Activated CD4-positive, alpha-beta memory T cell treated with anti-CD3 and anti-CD28 coated beads for 36 hours (primary cell): ENCODE measurements at regions not wholly inside any gene's neighbourhood (a gene's known extent, or its start where the extent isn't known, plus 50 kb on each side); places are given as distances from the start of the nearest gene placed in this dataset.

Experiments
- CTCF ChIA-PET: fragments of 350-600 bp; sonication (Branson Sonifier 250); formaldehyde crosslinking; loops from one replicate; lab custom pipeline; 2021; ENCODE audit warnings: antibody characterized with exemption, inconsistent platforms; lab: Charles Lee
- POLR2A ChIA-PET: fragments of 350-600 bp; sonication (Branson Sonifier 250); formaldehyde crosslinking; loops from one replicate; lab custom pipeline; 2021; ENCODE audit warnings: antibody characterized with exemption; lab: Charles Lee
- DNase-seq: peaks from one replicate; pipeline ENCODE4 v3.0.0-alpha.2; 2020
- H3K27ac Mint-ChIP-seq: one replicate; pipeline ENCODE4 v1.8.0; 2021; ENCODE audit warnings: mixed read lengths
- H3K27me3 Mint-ChIP-seq: one replicate; pipeline ENCODE4 v1.8.0; 2021; ENCODE audit warnings: mixed read lengths
- H3K36me3 Mint-ChIP-seq: one replicate; pipeline ENCODE4 v1.8.0; 2021; ENCODE audit warnings: mixed read lengths
- H3K4me1 Mint-ChIP-seq: one replicate; pipeline ENCODE4 v1.8.0; 2021; ENCODE audit warnings: low read depth, mixed read lengths
- H3K4me3 Mint-ChIP-seq: one replicate; pipeline ENCODE4 v1.8.0; 2021; ENCODE audit warnings: mild to moderate bottlenecking, mixed read lengths
- H3K9me3 Mint-ChIP-seq: one replicate; pipeline ENCODE4 v1.8.0; 2021; ENCODE audit warnings: mixed read lengths
- intact Hi-C: fragments of 100-400 bp; cut with micrococcal nuclease; formaldehyde crosslinking; loops from one replicate; pipeline ENCODE4 v1.15.1; 2023

DNA sequence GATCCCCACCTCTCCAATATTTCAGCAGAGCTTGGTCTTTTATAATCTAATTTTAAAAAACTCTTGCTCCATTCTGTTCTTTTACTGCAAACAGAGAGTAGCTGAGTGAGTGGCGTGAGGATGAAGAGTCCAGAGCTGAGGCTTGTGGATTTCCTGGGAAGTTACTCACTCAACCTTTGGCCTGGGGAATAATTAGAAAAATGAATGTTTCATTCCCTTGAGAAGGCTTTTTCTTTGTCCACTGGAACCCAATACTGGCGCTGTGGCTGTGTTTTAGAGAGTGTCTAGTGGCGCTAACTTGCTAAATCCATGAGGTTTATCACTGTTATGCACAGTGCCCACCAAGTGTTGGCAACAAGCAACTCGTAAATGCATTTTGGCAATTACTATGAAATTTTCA, 251.5 kb downstream of the HIVEP2 start:
- Mint-ChIP-seq H3K27ac (no peak overlapping the region), H3K36me3 (no peaks in the 10 kb centered on the region), H3K4me1 (peaks cover 15% of the 10 kb centered on the region), H3K9me3 (no peaks in the 10 kb centered on the region), H3K4me3 (no peak overlapping the region), H3K27me3 (no peaks in the 10 kb centered on the region)
- POLR2A ChIA-PET: no interaction called here
- DNase-seq: no peak
- CTCF ChIA-PET: interaction anchor here (0.7 to 3.2 kb wide), 15 partner anchors 10 to 733 kb away, joined by 3 to 93 read pairs (median 5); no protein-coding TSS in a partner anchor
- intact Hi-C loops: loop anchor here (1.0 to 5.0 kb wide), 9 partner anchors 74 to 734 kb away; no protein-coding TSS in a partner anchor

DNA sequence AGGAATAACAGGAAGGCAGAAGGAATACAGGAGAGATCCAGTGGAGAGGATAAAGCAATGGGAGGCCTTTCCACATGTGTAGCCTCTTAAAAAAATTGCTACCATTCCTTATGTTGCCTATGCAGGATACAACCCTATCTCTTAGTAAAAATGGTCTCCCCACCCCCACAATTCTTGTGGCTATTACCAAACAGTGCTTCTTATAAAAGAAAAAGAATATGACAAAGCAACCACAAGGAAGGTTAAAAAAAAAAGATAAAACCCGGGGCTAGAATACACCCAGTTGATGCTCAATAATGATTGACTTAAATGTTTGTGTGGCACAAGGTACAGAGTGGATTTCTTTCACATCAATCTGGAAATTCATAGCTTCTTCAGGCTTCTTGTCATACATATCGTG, 250.9 kb downstream of the HIVEP2 start:
- intact Hi-C loops: loop anchor here (5.0 kb wide), 5 partner anchors 73 to 248 kb away; no protein-coding TSS in a partner anchor
- no peaks in the 10 kb centered on the region for H3K9me3 Mint-ChIP-seq
- no peaks in the 10 kb centered on the region for H3K27me3 Mint-ChIP-seq
- CTCF ChIA-PET: interaction anchor here (0.7 to 3.2 kb wide), 12 partner anchors 14 to 741 kb away, joined by 3 to 93 read pairs (median 5); no protein-coding TSS in a partner anchor
- H3K4me1 Mint-ChIP-seq: peaks cover 15% of the 10 kb centered on the region
- POLR2A ChIA-PET: no interaction called here
- DNase-seq: no peak
- H3K4me3 Mint-ChIP-seq: no peak overlapping the region
- H3K27ac Mint-ChIP-seq: no peak overlapping the region
- H3K36me3 Mint-ChIP-seq: no peaks in the 10 kb centered on the region

DNA sequence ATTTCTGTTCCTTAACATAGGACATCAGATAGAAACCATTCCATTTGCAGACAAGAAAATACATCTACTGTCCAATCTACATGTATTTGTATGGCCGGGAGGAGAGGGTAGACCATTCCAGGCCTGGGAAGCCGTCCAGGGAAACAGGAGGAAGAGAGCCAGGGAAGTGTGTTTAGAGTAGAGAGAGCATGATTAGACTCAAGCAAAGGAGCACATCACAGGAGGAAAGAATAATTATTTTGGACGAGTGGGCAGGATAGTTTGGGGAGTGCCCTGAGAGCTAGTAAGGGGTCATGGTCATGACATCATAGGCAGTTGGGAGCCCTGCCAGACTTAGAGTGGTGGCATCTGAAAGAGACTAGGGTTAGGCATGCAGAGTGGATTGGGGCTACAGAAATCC, 250.0 kb downstream of the HIVEP2 start:
- Mint-ChIP-seq H3K36me3 (no peaks in the 10 kb centered on the region), H3K9me3 (no peaks in the 10 kb centered on the region), H3K27me3 (no peaks in the 10 kb centered on the region), H3K4me3 (no peak overlapping the region), H3K4me1 (peaks cover 15% of the 10 kb centered on the region), H3K27ac (no peak overlapping the region)
- ChIA-PET CTCF (no interaction called here), POLR2A (no interaction called here)
- intact Hi-C loops: no loop called here
- no peak for DNase-seq

DNA sequence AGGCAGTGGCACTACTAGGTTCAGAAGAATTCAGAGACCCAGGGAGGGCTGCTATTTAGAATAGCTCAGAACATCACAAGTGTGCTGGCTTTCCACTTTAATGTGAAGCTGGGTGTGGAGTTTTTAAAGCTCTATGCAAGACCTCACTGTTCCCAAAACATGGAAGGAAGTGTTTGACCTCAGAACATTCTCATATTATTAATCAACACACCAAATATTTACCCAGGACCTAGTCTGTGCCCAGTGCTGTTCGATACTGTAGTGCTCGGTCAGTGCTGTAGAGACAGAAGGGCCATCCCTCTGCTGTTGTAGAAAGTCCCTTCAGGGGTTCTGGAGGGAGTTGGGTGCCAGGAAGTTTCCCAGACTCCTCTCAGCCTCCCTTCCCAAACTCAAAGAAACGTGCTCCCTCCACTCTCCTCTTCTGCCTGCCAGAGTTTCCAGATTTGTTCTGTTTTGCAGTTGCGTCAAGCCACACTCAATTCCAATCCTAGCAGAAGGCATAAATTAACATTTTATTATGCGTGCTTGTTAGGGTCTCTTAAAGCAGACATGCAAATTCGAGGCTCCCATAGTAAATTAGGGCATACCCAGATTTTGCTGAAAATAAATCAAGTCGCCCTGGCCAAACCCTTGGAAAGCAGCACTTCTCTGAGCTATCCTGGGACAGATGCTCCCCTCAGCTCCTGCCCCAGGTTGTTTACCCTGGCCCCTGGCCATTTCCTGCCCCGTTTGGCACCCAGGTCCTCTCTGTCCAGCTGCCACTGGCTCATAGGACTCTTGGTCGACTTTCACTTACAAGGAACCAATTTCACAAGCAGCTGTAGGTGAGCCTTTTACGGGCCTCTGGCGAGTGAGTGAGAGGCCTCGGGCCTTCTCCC, 248.6 kb downstream of the HIVEP2 start:
- H3K27me3 Mint-ChIP-seq: no peaks in the 10 kb centered on the region
- H3K9me3 Mint-ChIP-seq: no peaks in the 10 kb centered on the region
- intact Hi-C loops: no loop called here
- ChIA-PET POLR2A (no interaction called here), CTCF (interaction anchor here (0.6 to 3.4 kb wide), 5 partner anchors 192 to 642 kb away, joined by 3 to 17 read pairs (median 3); no protein-coding TSS in a partner anchor)
- H3K4me3 Mint-ChIP-seq: no peak overlapping the region
- H3K36me3 Mint-ChIP-seq: no peaks in the 10 kb centered on the region
- H3K27ac Mint-ChIP-seq: no peak overlapping the region
- peaks cover 15% of the 10 kb centered on the region for H3K4me1 Mint-ChIP-seq
- DNase-seq: no peak

DNA sequence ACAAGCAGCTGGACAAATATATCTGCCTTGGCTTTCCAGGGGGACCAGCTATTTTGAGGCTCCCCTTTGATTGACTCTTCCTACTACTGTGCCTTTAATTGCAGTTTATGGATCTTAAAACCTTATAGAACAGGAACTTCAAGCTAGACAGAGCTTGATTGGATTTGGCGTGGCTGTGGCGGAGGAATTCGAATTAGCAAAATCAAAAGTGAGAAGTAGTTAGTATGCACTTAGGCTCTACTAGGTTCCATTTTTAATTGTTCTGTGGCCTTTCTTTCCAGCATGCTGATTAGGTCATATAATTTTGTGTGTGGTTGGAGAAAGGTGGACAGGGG, 248.0 kb downstream of the HIVEP2 start:
- no peak for DNase-seq
- ChIA-PET POLR2A (no interaction called here), CTCF (interaction anchor here (0.6 to 3.4 kb wide), 4 partner anchors 192 to 331 kb away, joined by 3 to 17 read pairs (median 4); no protein-coding TSS in a partner anchor)
- Mint-ChIP-seq H3K9me3 (no peaks in the 10 kb centered on the region), H3K27ac (no peak overlapping the region), H3K27me3 (no peaks in the 10 kb centered on the region), H3K4me3 (no peak overlapping the region), H3K36me3 (no peaks in the 10 kb centered on the region), H3K4me1 (peaks cover 15% of the 10 kb centered on the region)
- intact Hi-C loops: no loop called here

DNA sequence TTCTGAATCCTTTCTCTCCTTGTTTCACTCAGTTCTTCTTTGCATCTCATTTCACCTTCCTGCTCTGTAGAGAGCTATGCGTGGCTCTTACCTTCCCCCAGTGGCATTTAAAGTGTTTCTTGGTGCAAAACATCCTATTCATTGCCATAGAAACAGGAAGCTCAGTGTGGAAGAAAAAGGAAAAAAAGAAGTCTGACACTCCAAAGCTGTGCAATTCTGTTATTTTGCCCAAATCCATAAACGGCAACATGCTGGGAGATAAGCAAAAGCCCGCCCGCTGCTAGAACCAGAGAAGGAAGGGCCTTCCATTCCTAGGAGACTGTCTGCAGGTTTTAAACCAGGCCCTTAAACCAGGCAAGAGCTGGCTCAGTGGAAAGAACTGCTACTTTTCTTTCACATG, 247.1 kb downstream of the HIVEP2 start:
- ChIA-PET CTCF (interaction anchor here (0.9 to 3.4 kb wide), 2 partner anchors 18 to 329 kb away, joined by 3 to 17 read pairs; no protein-coding TSS in a partner anchor), POLR2A (no interaction called here)
- Mint-ChIP-seq H3K4me3 (no peak overlapping the region), H3K27me3 (no peaks in the 10 kb centered on the region), H3K36me3 (no peaks in the 10 kb centered on the region), H3K4me1 (peaks cover 13% of the 10 kb centered on the region), H3K9me3 (no peaks in the 10 kb centered on the region), H3K27ac (no peak overlapping the region)
- intact Hi-C loops: no loop called here
- DNase-seq: no peak

DNA sequence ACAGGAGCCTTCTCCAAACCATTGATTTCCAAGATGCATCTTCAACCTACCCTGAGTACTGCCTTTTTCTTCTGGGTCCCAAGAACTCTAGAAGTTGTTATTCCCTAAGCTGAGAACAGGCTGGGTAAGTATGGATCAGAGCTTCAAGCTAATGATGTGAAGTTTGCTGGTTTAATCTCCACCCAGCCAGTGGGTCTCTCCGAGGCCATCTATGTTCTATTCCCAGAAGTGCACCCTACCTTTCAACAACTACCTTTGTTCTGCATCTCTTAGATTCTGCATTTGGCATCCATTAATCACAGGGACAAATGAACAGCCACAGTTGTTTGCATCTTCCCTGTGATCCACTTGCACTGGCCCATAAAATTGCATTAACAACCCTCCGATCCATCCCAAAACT, 246.2 kb downstream of the HIVEP2 start:
- ChIA-PET POLR2A (no interaction called here), CTCF (interaction anchor here (0.9 to 3.4 kb wide), 3 partner anchors 17 to 328 kb away, joined by 3 to 17 read pairs (median 3); no protein-coding TSS in a partner anchor)
- no peaks in the 10 kb centered on the region for H3K9me3 Mint-ChIP-seq
- H3K4me3 Mint-ChIP-seq: no peak overlapping the region
- H3K27ac Mint-ChIP-seq: no peak overlapping the region
- peaks cover 8% of the 10 kb centered on the region for H3K4me1 Mint-ChIP-seq
- no peaks in the 10 kb centered on the region for H3K36me3 Mint-ChIP-seq
- intact Hi-C loops: no loop called here
- DNase-seq: no peak
- no peaks in the 10 kb centered on the region for H3K27me3 Mint-ChIP-seq

DNA sequence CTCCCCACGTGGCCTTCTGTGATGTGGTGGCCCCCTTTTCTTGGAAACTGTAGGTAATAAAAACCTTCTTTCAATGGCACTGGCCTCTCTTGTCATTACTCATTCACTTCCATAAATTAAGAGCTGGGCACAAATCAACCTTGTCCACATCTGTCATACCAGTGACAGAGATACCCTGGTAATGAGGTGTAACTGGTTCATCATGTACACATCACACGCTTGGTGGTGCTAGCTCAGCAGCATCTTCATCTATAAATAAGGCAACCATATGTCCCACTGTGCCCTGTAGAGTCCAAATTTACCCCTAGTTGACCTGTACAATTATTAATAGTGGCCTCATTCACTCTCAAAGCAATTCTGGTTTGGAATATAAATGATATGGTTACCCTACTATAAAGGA, 245.6 kb downstream of the HIVEP2 start:
- CTCF ChIA-PET: interaction anchor here (0.9 kb wide), 1 partner anchor 224 kb away, joined by 3 read pairs; no protein-coding TSS in a partner anchor

DNA sequence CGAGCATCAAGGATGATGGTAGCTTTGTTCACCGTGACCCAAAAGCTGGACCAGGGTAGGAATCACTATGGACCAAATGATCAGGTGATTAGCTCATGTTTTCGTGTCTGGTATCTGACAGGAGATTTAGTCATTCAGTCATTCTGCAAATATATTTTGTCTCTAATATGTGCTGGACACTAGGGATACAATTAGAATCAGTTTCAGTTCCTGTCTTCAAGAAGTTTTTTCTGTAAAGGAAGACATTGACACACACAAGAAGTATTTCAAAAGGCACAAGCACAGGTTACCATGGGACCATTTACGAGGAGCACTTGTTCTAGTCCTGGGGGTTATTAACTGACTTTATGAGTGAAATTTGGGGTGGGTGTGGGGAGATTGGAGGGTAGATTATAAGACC, 244.9 kb downstream of the HIVEP2 start:
- Mint-ChIP-seq H3K36me3 (no peaks in the 10 kb centered on the region), H3K9me3 (no peaks in the 10 kb centered on the region), H3K27me3 (no peaks in the 10 kb centered on the region), H3K4me1 (no peaks in the 10 kb centered on the region), H3K27ac (no peak overlapping the region), H3K4me3 (no peak overlapping the region)
- ChIA-PET POLR2A (no interaction called here), CTCF (no interaction called here)
- DNase-seq: no peak
- intact Hi-C loops: no loop called here

More for the DNA sequence above, 245.6 kb downstream of the HIVEP2 start:
- peaks cover 2% of the 10 kb centered on the region for H3K4me1 Mint-ChIP-seq
- H3K27ac Mint-ChIP-seq: no peak overlapping the region
- no peak for DNase-seq
- no peaks in the 10 kb centered on the region for H3K36me3 Mint-ChIP-seq
- no peaks in the 10 kb centered on the region for H3K27me3 Mint-ChIP-seq
- intact Hi-C loops: no loop called here
- no peak overlapping the region for H3K4me3 Mint-ChIP-seq
- POLR2A ChIA-PET: no interaction called here
- H3K9me3 Mint-ChIP-seq: no peaks in the 10 kb centered on the region

DNA sequence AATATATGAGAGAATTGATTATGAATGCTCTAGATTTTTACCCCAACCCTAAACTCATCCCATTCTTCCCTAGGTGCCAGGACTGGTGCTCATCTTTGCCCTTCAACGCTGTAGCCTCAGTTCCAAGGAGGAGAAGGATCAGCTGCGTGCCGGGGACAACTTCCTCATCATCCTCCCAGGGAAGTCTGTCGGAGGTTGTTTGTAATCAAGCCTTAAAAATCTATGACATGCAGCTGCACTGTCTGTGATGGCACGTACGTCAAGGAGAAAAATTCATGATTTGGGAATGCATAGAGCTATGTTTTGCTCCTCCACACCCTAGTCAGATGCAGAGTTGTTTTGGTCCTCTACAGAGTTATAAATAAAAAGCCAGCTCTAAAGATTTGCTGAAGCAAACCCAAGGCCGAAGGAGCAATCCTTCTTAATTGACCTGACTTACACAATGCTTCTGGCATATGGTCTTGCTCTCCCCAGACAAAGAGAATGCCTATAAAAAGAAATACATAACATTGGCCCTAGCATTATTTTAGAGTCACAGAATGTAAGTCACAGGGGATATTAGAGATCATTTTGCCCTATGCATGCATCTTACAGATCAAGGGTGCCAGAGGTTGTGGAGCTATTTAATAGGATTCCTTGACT, 244.2 kb downstream of the HIVEP2 start:
- no peak overlapping the region for H3K27ac Mint-ChIP-seq
- ChIA-PET POLR2A (no interaction called here), CTCF (interaction anchor here (1.1 kb wide), 1 partner anchor 8 kb away, joined by 3 read pairs; no protein-coding TSS in a partner anchor)
- DNase-seq: no peak
- H3K4me3 Mint-ChIP-seq: no peak overlapping the region
- no peaks in the 10 kb centered on the region for H3K36me3 Mint-ChIP-seq
- peaks cover under 1% of the 10 kb centered on the region for H3K4me1 Mint-ChIP-seq
- no peaks in the 10 kb centered on the region for H3K27me3 Mint-ChIP-seq
- no peaks in the 10 kb centered on the region for H3K9me3 Mint-ChIP-seq
- intact Hi-C loops: no loop called here
